Fibroblast of mammary gland (primary cell): ENCODE measurements at regions not wholly inside any gene's neighbourhood (a gene's known extent, or its start where the extent isn't known, plus 50 kb on each side); places are given as distances from the start of the nearest gene placed in this dataset.
"Not testable (repeated sequence)": the region's sequence is repeated elsewhere in the genome, so short reads cannot be mapped to it uniquely, and the experiment has no call there.

Experiments used
- DNase-seq: peaks from one replicate; pipeline ENCODE4 v3.0.0-alpha.2; 2010; ENCODE audit warnings: low read depth
- H3K4me3 ChIP-seq: 2 replicates; pipeline ENCODE4 v1.5.1; 2011; ENCODE audit warnings: low read depth, mild to moderate bottlenecking, low read length, moderate library complexity; ENCODE audit not compliant: control insufficient read depth
- TF ChIP-seq, protein P1 (sequence below): conservative IDR thresholded peaks from 2 replicates; pipeline ENCODE4 v1.5.1; 2011; ENCODE audit warnings: low read depth, low read length, inconsistent platforms; ENCODE audit not compliant: control insufficient read depth, insufficient read depth

DNA sequence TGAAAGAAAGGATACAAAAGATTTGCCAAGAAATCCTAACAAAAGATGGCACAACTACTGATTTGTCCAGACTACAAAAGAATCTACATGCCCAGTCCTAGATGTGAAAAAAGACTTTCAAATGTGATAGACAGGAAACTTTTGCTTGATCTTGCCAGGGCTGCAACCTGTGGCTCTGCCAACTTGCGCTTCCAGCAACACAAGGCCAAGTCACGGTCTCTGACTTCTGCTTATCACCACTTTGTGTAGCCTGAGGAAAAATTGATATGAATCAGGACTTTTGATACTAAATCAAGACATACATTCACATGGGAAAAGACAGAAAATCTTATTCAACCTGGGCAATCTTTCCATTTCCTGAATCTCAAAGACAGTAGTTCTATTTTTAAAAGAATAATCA, 366.0 kb downstream of the RAB38 start:
- TF ChIP-seq, protein P1, sequence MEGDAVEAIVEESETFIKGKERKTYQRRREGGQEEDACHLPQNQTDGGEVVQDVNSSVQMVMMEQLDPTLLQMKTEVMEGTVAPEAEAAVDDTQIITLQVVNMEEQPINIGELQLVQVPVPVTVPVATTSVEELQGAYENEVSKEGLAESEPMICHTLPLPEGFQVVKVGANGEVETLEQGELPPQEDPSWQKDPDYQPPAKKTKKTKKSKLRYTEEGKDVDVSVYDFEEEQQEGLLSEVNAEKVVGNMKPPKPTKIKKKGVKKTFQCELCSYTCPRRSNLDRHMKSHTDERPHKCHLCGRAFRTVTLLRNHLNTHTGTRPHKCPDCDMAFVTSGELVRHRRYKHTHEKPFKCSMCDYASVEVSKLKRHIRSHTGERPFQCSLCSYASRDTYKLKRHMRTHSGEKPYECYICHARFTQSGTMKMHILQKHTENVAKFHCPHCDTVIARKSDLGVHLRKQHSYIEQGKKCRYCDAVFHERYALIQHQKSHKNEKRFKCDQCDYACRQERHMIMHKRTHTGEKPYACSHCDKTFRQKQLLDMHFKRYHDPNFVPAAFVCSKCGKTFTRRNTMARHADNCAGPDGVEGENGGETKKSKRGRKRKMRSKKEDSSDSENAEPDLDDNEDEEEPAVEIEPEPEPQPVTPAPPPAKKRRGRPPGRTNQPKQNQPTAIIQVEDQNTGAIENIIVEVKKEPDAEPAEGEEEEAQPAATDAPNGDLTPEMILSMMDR: no peak
- DNase-seq: no peak
- no peak overlapping the region for H3K4me3 ChIP-seq

DNA sequence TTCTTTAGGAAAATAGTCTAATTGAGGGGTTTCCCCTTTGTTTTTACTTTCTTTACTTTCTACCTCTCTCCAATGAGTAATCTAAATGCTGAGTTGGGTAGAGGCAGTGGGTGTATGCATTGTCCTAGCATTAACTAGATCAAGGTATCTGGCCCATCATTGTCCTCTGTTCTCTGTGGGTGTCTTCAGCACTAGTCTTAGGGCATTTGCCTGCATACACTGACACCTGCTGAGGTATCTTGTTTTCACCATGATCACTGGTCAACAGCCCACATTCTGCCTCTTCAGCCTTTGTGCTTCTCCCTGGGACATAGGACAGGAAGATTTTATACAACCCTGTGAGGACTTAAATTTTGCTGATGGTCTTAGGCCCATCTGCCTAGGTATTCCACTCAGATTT, 371.1 kb downstream of the RAB38 start:
- DNase-seq: no peak
- H3K4me3 ChIP-seq: no peak overlapping the region
- TF ChIP-seq, protein P1: no peak

DNA sequence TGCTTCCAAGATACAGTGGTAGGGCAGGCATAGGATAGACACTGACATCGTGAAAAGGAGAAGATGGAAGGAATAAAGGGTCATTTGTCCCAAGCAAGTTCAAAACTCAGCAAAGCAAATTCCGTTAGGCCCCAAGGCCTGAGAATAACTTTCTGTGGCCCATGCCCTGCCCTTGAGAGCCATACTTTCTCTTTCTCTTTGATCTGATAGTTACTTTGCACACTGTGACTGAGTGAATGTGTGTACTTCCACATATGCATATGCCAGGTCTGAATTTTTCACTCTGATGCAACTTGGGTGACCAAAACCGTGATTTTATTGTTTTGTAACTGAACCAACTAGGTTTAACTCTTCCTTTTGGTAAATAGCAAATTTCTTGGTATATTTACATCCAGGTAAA, 371.5 kb downstream of the RAB38 start:
- DNase-seq: no peak
- TF ChIP-seq, protein P1: no peak
- no peak overlapping the region for H3K4me3 ChIP-seq

DNA sequence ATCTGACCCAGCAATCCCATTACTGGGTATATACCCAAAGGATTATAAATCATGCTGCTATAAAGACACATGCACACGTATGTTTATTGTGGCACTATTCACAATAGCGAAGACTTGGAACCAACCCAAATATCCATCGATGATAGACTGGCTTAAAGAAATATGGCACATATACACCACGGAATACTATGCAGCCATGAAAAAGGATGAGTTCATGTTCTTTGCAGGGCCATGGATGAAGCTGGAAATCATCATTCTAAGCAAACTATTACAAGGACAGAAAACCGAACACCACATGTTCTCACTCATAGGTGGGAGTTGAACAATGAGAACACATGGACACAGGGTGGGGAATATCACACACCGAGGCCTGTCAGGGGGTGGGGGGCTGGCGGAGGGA, 390.4 kb downstream of the RAB38 start:
- DNase-seq, H3K4me3 ChIP-seq: not testable (repeated sequence)

DNA sequence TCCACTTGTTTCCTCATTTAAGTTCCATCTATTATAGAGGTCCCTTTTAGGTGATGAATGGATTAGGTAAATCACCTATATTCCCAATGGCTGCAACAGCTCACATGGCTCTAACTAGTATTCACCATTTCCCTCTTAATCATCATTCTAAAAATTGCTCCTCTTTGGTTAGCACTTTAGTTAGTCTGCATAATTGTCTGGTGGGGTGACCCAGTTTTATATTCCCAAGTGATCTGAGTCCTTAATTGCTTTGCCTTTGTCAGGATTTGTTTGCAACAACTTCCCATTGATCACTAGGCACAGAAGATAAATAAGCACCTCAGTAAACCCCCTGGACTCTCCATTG, 395.2 kb downstream of the RAB38 start:
- DNase-seq: no peak
- H3K4me3 ChIP-seq: no peak overlapping the region
- TF ChIP-seq, protein P1: no peak

DNA sequence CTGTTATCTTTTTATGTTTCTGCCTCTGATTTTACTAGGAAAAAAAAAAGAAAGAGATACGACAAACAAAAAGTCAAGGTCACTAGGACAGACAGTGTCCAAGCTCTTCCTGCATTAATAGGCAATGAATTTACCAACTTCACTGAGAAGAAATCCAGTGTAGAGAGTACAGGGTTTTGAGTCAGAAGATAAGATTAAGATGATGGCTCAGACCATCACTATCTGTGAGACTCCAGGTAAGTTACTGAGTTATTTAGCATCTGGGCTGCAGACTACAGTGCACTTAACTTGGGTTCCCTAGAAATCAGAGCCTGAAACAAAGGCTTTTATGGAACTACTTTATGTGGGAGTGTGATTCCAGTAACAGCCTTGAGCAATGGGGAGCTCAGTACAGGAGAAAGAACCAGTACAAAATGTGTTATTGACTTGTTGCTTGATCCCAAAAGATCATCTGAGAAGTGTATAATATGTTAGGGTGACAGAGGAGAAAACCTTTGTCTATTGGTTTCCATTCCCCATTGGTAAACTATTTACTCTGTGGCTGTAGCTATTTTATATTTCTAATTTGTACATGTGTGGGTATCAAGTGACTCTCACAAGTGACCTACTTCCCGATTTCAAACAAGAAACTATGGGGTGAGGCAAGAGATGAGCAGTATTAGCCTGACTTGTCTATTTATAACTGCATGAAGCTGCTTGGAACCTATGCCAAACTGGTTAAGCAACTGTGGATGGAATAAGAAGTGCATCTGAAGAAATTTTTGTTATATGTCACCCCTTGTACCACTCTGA, 395.8 kb downstream of the RAB38 start:
- no peak for DNase-seq
- no peak overlapping the region for H3K4me3 ChIP-seq
- TF ChIP-seq, protein P1: no peak

DNA sequence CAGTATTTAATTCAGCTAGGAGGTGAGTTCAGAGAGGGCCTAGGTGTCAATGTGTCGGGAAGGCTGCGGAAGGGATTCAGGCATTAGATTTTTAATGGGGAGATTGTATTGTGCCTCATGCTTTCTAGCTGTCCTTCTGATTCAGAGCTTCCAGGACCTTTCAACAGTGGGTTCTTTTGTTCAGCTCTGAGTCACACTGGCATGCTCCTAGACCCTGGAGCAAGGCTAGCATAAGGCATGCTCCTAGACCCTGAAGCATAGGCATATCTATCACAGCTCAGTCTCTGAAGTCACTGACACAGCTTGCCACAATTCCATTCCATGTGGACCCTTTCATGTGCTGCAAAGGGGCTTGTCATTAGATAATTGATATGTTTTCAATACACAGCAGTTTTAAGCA, 396.9 kb downstream of the RAB38 start:
- TF ChIP-seq, protein P1: no peak
- no peak for DNase-seq
- H3K4me3 ChIP-seq: no peak overlapping the region
